ENCODE measurements at regions not wholly inside any gene's neighbourhood (a gene's known extent, or its start where the extent isn't known, plus 50 kb on each side); places are given as distances from the start of the nearest gene placed in this dataset.

GRCh38 chr4:115711575-115711974 lies 598.2 kb upstream of the NDST4 start:
- TF ChIP-seq ELK1 (IDR thresholded peaks at IDR 0.05; ENCODE audit: borderline replicate concordance, low read depth, low read length) (no peak), CTCF (conservative IDR thresholded peaks at IDR 0.05; ENCODE audit: low read depth, low read length) (no peak), CEBPB (IDR thresholded peaks at IDR 0.05; ENCODE audit: low read depth, low read length) (no peak), RFX5 (IDR thresholded peaks at IDR 0.05; ENCODE audit: low read depth, low read length) (no peak), RAD21 (IDR thresholded peaks at IDR 0.05; ENCODE audit: low read length) (no peak), CHD1 (IDR thresholded peaks at IDR 0.05; ENCODE audit: low read depth, low read length) (no peak), SMC3 (IDR thresholded peaks at IDR 0.05; ENCODE audit: low read depth, low read length) (no peak), FOS (IDR thresholded peaks at IDR 0.05; ENCODE audit: low read depth, low read length) (no peak), POLR2A (IDR thresholded peaks at IDR 0.05; ENCODE audit: low read depth, low read length) (no peak), MXI1 (IDR thresholded peaks at IDR 0.05; ENCODE audit: borderline replicate concordance, low read depth, low read length) (no peak), NFE2L2 (IDR thresholded peaks at IDR 0.05; ENCODE audit: low read depth, low read length) (no peak)
- Histone ChIP-seq H3K9me3 (ENCODE audit: control insufficient read depth, insufficient read depth, low read length) (0 out of 2 replicates have a peak, but pooled peaks cover 4% of the 10 kb centered on the region), H4K5ac (ENCODE audit: low read depth, low read length) (no peak overlapping the region), H3K79me1 (ENCODE audit: low read depth in 1 of 2, low read length in 2 of 2) (no peaks in the 10 kb centered on the region), H3K23ac (ENCODE audit: low read depth, low read length) (no peak overlapping the region), H3K18ac (ENCODE audit: low read depth, low read length) (no peak overlapping the region), H2BK20ac (ENCODE audit: low read depth, low read length) (no peak overlapping the region), H2BK15ac (ENCODE audit: low read depth, low read length) (no peak overlapping the region), H4K20me1 (ENCODE audit: insufficient read depth, low read length) (no peaks in the 10 kb centered on the region), H2AK5ac (ENCODE audit: low read depth, low read length) (no peak overlapping the region), H2AK9ac (replicated peaks; ENCODE audit: low read depth, low read length, poor library complexity) (no peak overlapping the region), H3K4me2 (ENCODE audit: low read depth, low read length) (no peak overlapping the region), H2AFZ (replicated peaks; ENCODE audit: low read length, poor library complexity) (no peak overlapping the region), H3K9ac (ENCODE audit: low read depth, low read length) (no peak overlapping the region), H4K8ac (ENCODE audit: low read depth in 2 of 2, low read length in 2 of 2) (no peak overlapping the region), H4K91ac (ENCODE audit: insufficient read depth, low read depth, low read length) (no peak overlapping the region), H3K4me3 (ENCODE audit: insufficient read depth, low read depth, low read length) (no peak overlapping the region), H2BK120ac (ENCODE audit: low read depth, low read length) (no peak overlapping the region), H3K27me3 (ENCODE audit: control insufficient read depth, insufficient read depth, low read length) (no peaks in the 10 kb centered on the region), H3K4ac (ENCODE audit: low read depth, low read length) (no peak overlapping the region), H3K36me3 (ENCODE audit: control insufficient read depth, insufficient read depth, low read length) (no peaks in the 10 kb centered on the region), H3K56ac (ENCODE audit: extremely low read depth, insufficient read depth, low read length) (no peak overlapping the region), H3K4me1 (ENCODE audit: control insufficient read depth, insufficient read depth, low read length) (no peaks in the 10 kb centered on the region), H2BK5ac (ENCODE audit: low read depth, low read length, poor library complexity, severe bottlenecking) (no peak overlapping the region), H3K14ac (replicated peaks; ENCODE audit: low read depth, low read length) (no peak overlapping the region), H3K27ac (ENCODE audit: insufficient read depth, low read length) (no peak overlapping the region), H3K9me1 (ENCODE audit: insufficient read depth, low read length) (no peaks in the 10 kb centered on the region)
- WGBS, 2 experiments (ENCODE audit: extremely low coverage in 2 of 2, insufficient read length in 1 of 2): 33% methylated on average over 1 of the region's 2 CpGs; no CpG with 5 or more reads in 1 of the 2 experiments
- in situ Hi-C loops (cut with MboI; ENCODE audit: low sequenced_read_pairs) (no loop called here), dilution Hi-C loops (cut with HindIII; ENCODE audit: low sequenced_read_pairs, unreplicated experiment) (no loop called here), intact Hi-C loops (cut with micrococcal nuclease) (no loop called here)
- no peak for ATAC-seq (ENCODE audit: low read depth)
- BruUV-seq (replicated peaks): no TSS peak
- ChIA-PET POLR2A (ENCODE audit: unreplicated experiment) (no interaction called here), CTCF (no interaction called here)
- no peak for DNase-seq

Data from IMR-90 (cell line).